ENCODE measurements at regions not wholly inside any gene's neighbourhood (a gene's known extent, or its start where the extent isn't known, plus 50 kb on each side); places are given as distances from the start of the nearest gene placed in this dataset.

DNA sequence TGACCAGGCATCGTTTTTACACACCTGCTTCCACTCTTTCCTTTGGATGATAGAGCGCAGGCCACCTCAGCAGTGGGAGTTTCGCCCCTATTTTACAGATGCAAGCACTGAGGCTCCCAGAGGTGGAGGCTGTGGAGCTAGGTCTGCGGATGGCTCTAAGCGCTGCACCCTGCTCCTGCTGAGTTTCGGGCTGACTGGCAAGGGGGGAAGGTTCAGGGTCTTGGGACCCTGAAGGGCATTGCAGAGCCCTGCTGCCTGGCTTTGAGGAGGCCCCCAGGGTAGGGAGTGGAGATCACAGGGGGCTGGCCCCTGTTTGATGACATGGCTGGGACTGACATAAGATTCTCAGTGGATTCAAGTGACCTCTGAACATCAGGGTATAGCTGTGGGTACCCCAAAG lies 62.8 kb upstream of the NKX1-1 start:
- ATAC-seq (no peak), DNase-seq (no peak)
- Histone ChIP-seq H3K36me3 (ENCODE audit: low read depth) (no peaks in the 10 kb centered on the region), H3K4me1 (ENCODE audit: low read depth) (no peaks in the 10 kb centered on the region), H3K9me3 (no peaks in the 10 kb centered on the region), H3K4me3 (no peak overlapping the region)
- intact Hi-C loops (cut with DNase I, micrococcal nuclease), result no loop called here
- TF ChIP-seq, protein P1, sequence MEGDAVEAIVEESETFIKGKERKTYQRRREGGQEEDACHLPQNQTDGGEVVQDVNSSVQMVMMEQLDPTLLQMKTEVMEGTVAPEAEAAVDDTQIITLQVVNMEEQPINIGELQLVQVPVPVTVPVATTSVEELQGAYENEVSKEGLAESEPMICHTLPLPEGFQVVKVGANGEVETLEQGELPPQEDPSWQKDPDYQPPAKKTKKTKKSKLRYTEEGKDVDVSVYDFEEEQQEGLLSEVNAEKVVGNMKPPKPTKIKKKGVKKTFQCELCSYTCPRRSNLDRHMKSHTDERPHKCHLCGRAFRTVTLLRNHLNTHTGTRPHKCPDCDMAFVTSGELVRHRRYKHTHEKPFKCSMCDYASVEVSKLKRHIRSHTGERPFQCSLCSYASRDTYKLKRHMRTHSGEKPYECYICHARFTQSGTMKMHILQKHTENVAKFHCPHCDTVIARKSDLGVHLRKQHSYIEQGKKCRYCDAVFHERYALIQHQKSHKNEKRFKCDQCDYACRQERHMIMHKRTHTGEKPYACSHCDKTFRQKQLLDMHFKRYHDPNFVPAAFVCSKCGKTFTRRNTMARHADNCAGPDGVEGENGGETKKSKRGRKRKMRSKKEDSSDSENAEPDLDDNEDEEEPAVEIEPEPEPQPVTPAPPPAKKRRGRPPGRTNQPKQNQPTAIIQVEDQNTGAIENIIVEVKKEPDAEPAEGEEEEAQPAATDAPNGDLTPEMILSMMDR (IDR thresholded peaks at IDR 0.05), result no peak

DNA sequence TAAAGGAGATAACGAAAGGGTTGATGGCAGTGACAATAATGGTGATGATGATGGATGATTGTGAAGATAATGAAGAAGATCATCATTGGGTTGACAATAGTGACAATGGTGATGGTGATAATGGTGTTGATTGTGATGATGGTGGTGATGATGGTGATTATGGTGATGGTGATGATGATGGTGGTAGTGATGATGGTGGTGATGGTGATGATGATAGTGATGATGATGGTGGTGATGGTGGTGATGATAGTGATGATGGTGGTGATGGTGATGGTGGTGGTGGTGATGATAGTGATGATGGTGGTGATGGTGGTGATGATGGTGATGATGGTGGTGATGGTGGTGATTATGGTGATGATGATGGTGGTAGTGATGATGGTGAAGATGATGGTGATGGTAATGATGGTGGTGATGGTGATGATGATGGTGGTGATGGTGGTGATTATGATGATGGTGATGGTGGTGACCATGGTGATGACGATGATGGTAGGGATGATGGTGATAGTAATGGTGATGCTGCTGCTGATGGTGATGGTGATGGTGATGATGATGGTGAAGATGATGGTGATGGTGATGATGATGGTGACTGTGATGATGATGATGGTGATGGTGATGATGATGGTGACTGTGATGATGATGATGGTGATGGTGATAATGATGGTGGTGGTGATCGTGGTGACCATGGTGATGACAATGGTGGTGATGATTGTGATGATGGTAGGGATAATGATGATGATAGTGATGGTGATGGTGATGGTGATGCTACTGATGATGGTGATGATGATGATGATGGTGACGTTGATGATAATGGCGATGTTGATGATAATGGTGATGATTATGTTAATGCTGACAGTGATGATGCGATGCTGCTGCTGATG lies 61.6 kb upstream of the NKX1-1 start:
- H3K4me1 ChIP-seq (ENCODE audit: low read depth), result no peaks in the 10 kb centered on the region
- ATAC-seq (no peak), DNase-seq (no peak)
- H3K36me3 ChIP-seq (ENCODE audit: low read depth), result no peaks in the 10 kb centered on the region
- TF ChIP-seq, protein P1 (IDR thresholded peaks at IDR 0.05), result no peak
- H3K4me3 ChIP-seq, result no peak overlapping the region
- intact Hi-C loops (cut with DNase I, micrococcal nuclease), result no loop called here
- H3K9me3 ChIP-seq, result no peaks in the 10 kb centered on the region

DNA sequence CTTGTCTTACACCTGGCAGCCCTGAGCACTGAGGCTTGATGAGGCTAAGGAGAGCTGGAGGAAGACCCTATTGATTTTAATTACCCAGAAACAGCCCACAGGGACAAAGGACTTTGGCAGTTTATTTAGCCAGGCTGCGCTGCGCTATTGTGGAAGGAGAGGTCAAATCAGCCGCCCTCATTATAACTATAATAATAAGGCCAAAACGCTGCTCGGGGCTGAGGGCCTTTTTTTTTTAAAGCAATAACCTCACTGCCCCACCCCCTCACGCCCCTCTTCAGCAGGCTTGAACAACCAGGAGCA lies 60.6 kb upstream of the NKX1-1 start:
- no peak for DNase-seq
- TF ChIP-seq, protein P1 (IDR thresholded peaks at IDR 0.05), result no peak
- Histone ChIP-seq H3K4me3 (no peak overlapping the region), H3K4me1 (ENCODE audit: low read depth) (no peaks in the 10 kb centered on the region), H3K36me3 (ENCODE audit: low read depth) (no peaks in the 10 kb centered on the region), H3K9me3 (no peaks in the 10 kb centered on the region)
- intact Hi-C loops (cut with DNase I, micrococcal nuclease), result no loop called here
- no peak for ATAC-seq

DNA sequence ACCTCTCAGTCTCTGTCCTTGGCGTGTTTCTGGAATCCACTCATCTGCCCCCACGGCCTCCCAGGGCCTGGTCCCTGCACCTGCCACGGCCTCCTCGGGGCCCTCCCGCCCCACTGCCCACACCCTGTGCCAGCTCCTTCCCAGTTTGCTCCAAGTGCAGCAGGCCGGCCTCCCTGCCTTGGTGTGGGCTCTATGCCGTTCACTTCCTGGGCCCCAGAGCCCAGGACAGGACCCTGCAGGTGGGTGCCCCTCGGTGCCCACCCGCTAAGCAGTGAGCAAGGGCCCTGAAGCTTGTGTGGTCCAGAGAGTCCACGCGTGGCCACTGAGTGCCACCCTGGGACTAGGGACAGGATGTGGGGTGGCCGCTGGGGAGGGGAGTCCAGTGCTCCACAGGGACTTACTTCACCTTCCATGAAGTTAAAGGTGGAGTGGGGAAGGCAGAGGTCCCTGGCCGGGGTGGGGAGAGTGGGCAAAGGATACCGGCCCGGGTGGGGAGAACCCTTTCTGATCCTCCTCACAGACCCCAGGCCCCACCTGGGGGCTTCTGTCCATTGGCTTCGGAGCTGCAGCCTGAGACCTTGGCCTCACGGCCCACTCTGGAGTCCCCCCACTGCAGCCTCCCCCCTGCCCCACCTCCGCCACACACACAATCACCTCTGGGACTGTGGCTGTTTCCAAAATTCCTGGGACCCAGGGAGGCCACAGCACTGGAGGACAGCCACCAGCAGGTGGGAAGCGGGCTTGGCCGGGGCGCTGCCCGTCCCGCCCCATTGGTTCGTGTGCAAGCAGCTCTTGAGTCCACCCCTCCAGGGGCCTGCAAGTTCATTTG lies 60.0 kb upstream of the NKX1-1 start:
- Histone ChIP-seq H3K4me1 (ENCODE audit: low read depth) (no peaks in the 10 kb centered on the region), H3K36me3 (ENCODE audit: low read depth) (no peaks in the 10 kb centered on the region), H3K9me3 (no peaks in the 10 kb centered on the region), H3K4me3 (no peak overlapping the region)
- DNase-seq (peak in 1 of 3 donors; percentile 37), ATAC-seq (no peak)
- TF ChIP-seq, protein P1 (IDR thresholded peaks at IDR 0.05), result no peak
- intact Hi-C loops (cut with DNase I, micrococcal nuclease), result no loop called here

DNA sequence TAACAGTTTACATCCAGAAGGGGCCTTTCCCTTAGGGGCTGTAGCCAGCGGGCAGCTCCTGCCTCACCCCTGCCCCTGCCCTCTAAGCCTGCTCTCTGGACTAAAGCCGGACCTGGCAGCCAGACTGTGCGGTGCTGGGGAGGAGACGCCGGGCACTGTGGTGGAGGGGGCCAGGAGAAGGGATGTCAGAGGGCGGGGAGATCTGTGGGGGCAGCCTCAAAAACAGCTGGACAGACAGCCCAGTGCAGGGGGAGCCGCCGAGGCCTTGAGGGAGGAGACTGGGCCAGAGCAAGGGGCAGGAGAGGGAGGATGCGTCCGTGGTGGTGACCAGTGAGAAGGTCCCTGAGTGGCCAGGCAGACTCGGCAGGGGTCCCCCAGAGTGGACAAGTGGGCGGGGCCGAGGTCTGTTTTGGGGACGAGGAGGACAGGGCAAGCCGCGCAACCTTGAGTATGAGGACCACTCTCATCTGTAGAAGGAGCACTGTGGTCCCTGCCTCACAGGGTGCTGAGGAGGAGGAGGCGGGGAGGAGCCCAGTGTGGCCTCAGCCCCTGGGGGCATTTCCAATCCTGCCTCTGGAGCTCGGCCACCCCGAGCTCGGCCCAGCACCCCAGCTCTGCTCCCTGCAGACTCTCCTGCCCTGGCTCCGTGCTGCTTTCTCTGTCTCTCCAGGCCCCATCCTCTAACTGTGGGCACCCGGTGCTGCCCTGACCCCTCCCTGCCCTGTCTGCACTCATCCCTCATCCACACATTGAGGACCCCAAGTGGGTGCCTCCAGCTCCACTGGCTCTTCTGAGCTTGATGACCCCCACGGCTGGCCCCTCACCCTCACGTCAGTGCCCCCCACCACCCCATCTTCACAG lies 59.2 kb upstream of the NKX1-1 start:
- intact Hi-C loops (cut with DNase I, micrococcal nuclease), result no loop called here
- Histone ChIP-seq H3K36me3 (ENCODE audit: low read depth) (no peaks in the 10 kb centered on the region), H3K9me3 (no peaks in the 10 kb centered on the region), H3K4me1 (ENCODE audit: low read depth) (no peaks in the 10 kb centered on the region), H3K4me3 (no peak overlapping the region)
- ATAC-seq, result no peak
- no peak for DNase-seq
- TF ChIP-seq, protein P1 (IDR thresholded peaks at IDR 0.05), result no peak
